H9 (cell line): ENCODE measurements at regions not wholly inside any gene's neighbourhood (a gene's known extent, or its start where the extent isn't known, plus 50 kb on each side); places are given as distances from the start of the nearest gene placed in this dataset.

ENCODE experiments used
- DNase-seq: peaks from one replicate; pipeline ENCODE4 v3.0.0-alpha.2; 2017
- H2AFZ ChIP-seq: one replicate; pipeline ENCODE4 v1.6.1; 2013; ENCODE audit warnings: mild to moderate bottlenecking, low read length, control low read depth, moderate library complexity
- H2AK5ac ChIP-seq: 2 replicates; pipeline ENCODE4 v1.6.1; 2013; ENCODE audit warnings: low read length, control low read depth, mixed read lengths; ENCODE audit not compliant: insufficient read length
- H2BK120ac ChIP-seq: one replicate; pipeline ENCODE4 v1.6.1; 2013; ENCODE audit warnings: low read depth, mild to moderate bottlenecking, low read length, control low read depth, inconsistent platforms; ENCODE audit not compliant: poor library complexity, severe bottlenecking
- H2BK12ac ChIP-seq: 2 replicates; pipeline ENCODE4 v1.6.1; 2013; ENCODE audit warnings: low read length, control low read depth, mixed read lengths, low read depth; ENCODE audit not compliant: insufficient read length
- H2BK15ac ChIP-seq: 2 replicates; pipeline ENCODE4 v1.6.1; 2013; ENCODE audit warnings: low read depth, low read length, control low read depth
- H2BK20ac ChIP-seq: one replicate; pipeline ENCODE4 v1.6.1; 2013; ENCODE audit warnings: low read depth, mild to moderate bottlenecking, low read length, control low read depth, inconsistent platforms; ENCODE audit not compliant: poor library complexity, severe bottlenecking
- H2BK5ac ChIP-seq: 2 replicates; pipeline ENCODE4 v1.6.1; 2013; ENCODE audit warnings: low read length, control low read depth, mixed read lengths; ENCODE audit not compliant: insufficient read length
- H3K14ac ChIP-seq: 2 replicates; pipeline ENCODE4 v1.6.1; 2013; ENCODE audit warnings: low read length, control low read depth; ENCODE audit not compliant: insufficient read depth
- H3K18ac ChIP-seq: 2 replicates; pipeline ENCODE4 v1.6.1; 2013; ENCODE audit warnings: low read depth, mild to moderate bottlenecking, mixed read lengths, low read length, control low read depth; ENCODE audit not compliant: insufficient read length
- H3K23ac ChIP-seq: 2 replicates; pipeline ENCODE4 v1.6.1; 2013; ENCODE audit warnings: low read length, control low read depth, mixed read lengths, low read depth; ENCODE audit not compliant: insufficient read length
- H3K23me2 ChIP-seq: 2 replicates; pipeline ENCODE4 v1.6.1; 2013; ENCODE audit warnings: low read depth, mild to moderate bottlenecking, mixed read lengths, low read length, control low read depth; ENCODE audit not compliant: insufficient read length, poor library complexity, severe bottlenecking
- H3K27ac ChIP-seq: 2 replicates; pipeline ENCODE4 v1.5.1; 2013; ENCODE audit warnings: low read length, control low read depth, mixed read lengths, low read depth; ENCODE audit not compliant: insufficient read length
- H3K27me3 ChIP-seq: 2 replicates; pipeline ENCODE4 v1.6.1; 2013; ENCODE audit warnings: low read length, control low read depth, inconsistent platforms; ENCODE audit not compliant: insufficient read depth
- H3K4ac ChIP-seq: 2 replicates; pipeline ENCODE4 v1.6.1; 2013; ENCODE audit warnings: low read depth, mild to moderate bottlenecking, control low read depth, inconsistent platforms, low read length, moderate library complexity
- H3K4me1 ChIP-seq: 2 replicates; pipeline ENCODE4 v1.6.1; 2013; ENCODE audit warnings: low read length, control low read depth, inconsistent platforms; ENCODE audit not compliant: insufficient read depth
- H3K4me2 ChIP-seq: 2 replicates; pipeline ENCODE4 v1.6.1; 2013; ENCODE audit warnings: low read length, control low read depth, mixed read lengths; ENCODE audit not compliant: insufficient read length, insufficient read depth
- H3K56ac ChIP-seq: 2 replicates; pipeline ENCODE4 v1.6.1; 2013; ENCODE audit warnings: low read depth, mild to moderate bottlenecking, mixed read lengths, low read length, control low read depth; ENCODE audit not compliant: insufficient read length
- H3K79me1 ChIP-seq: 2 replicates; pipeline ENCODE4 v1.6.1; 2013; ENCODE audit warnings: low read depth, mild to moderate bottlenecking, moderate library complexity, low read length, control low read depth, inconsistent platforms; ENCODE audit not compliant: insufficient read depth, poor library complexity, severe bottlenecking
- H3K79me2 ChIP-seq: 2 replicates; pipeline ENCODE4 v1.6.1; 2013; ENCODE audit warnings: low read length, control low read depth, inconsistent platforms; ENCODE audit not compliant: insufficient read depth
- H3K9ac ChIP-seq: 2 replicates; pipeline ENCODE4 v1.6.1; 2013; ENCODE audit warnings: low read length, control low read depth, mixed read lengths; ENCODE audit not compliant: insufficient read length; ENCODE audit errors: extremely low read depth
- H3K9me3 ChIP-seq: one replicate; pipeline ENCODE4 v1.6.1; 2013; ENCODE audit warnings: low read depth, low read length, inconsistent platforms; ENCODE audit not compliant: control insufficient read depth
- H3T11ph ChIP-seq: one replicate; pipeline ENCODE4 v1.6.1; 2013; ENCODE audit warnings: mild to moderate bottlenecking, low read length, control low read depth, inconsistent platforms
- H4K20me1 ChIP-seq: one replicate; pipeline ENCODE4 v1.6.1; 2013; ENCODE audit not compliant: control insufficient read depth, insufficient read length, insufficient read depth
- H4K5ac ChIP-seq: 2 replicates; pipeline ENCODE4 v1.6.1; 2013; ENCODE audit warnings: low read depth, mild to moderate bottlenecking, mixed read lengths, low read length, control low read depth; ENCODE audit not compliant: insufficient read length
- H4K8ac ChIP-seq: replicated peaks from 2 replicates; pipeline ENCODE4 v1.6.1; 2013; ENCODE audit warnings: low read length, control low read depth, mixed read lengths, low read depth; ENCODE audit not compliant: insufficient read length
- H4K91ac ChIP-seq: 2 replicates; pipeline ENCODE4 v1.6.1; 2013; ENCODE audit warnings: low read depth, mild to moderate bottlenecking, moderate library complexity, mixed read lengths, low read length, control low read depth; ENCODE audit not compliant: insufficient read length
- H3K27ac Mint-ChIP-seq, 3 experiments: 2 replicates in 2 of 3; 3 replicates in 1 of 3; pipeline ENCODE4 v1.8.0; 2020 to 2021; ENCODE audit warnings: mixed read lengths in 3 of 3, mild to moderate bottlenecking in 1 of 3, moderate library complexity in 1 of 3
- H3K27me3 Mint-ChIP-seq: 2 replicates; pipeline ENCODE4 v1.8.0; 2021; ENCODE audit warnings: low read depth, mild to moderate bottlenecking, moderate library complexity, mixed read lengths
- H3K36me3 Mint-ChIP-seq, 3 experiments: 2 replicates in 2 of 3; 3 replicates in 1 of 3; pipeline ENCODE4 v1.8.0; 2020 to 2021; ENCODE audit warnings: low read depth in 3 of 3, mixed read lengths in 3 of 3; ENCODE audit not compliant: insufficient read depth in 1 of 3
- H3K4me1 Mint-ChIP-seq, 2 experiments: 2 replicates each; pipeline ENCODE4 v1.8.0; 2020; ENCODE audit warnings: mixed read lengths in 2 of 2
- H3K4me3 Mint-ChIP-seq, 2 experiments: 2 replicates in 1 of 2; 3 replicates in 1 of 2; pipeline ENCODE4 v1.8.0; 2020 to 2021; ENCODE audit warnings: mild to moderate bottlenecking in 2 of 2, mixed read lengths in 2 of 2, moderate library complexity in 1 of 2
- H3K9me3 Mint-ChIP-seq, 2 experiments: 2 replicates in 1 of 2; 3 replicates in 1 of 2; pipeline ENCODE4 v1.8.0; 2020; ENCODE audit warnings: mild to moderate bottlenecking in 2 of 2, mixed read lengths in 2 of 2, moderate library complexity in 1 of 2
- CTCF ChIP-seq: fragments of 200-600 bp; sonication (generic); conservative IDR thresholded peaks from 3 replicates; pipeline ENCODE4 v1.8.0; 2021; ENCODE audit warnings: antibody characterized with exemption, mild to moderate bottlenecking
- WGBS: extraction: QIAGEN DNeasy Blood & Tissue Kit; methylation state at CpG from one replicate; pipeline ENCODE4 v1.1.7; 2013; ENCODE audit warnings: missing lambda C conversion rate, low lambda C conversion rate, mixed read lengths; ENCODE audit not compliant: insufficient read length; ENCODE audit errors: extremely low coverage; 5-methylcytosine and 5-hydroxymethylcytosine counted together

GRCh38 chr2:195115738-195116137 lies 541.3 kb upstream of the SLC39A10 start:
- H4K20me1 ChIP-seq = no peaks in the 10 kb centered on the region
- H3K9ac ChIP-seq = no peak overlapping the region
- Mint-ChIP-seq H3K36me3 (peaks cover 2 to 24% (median 7%) of the 10 kb centered on the region in 3 experiments; a peak in 6 of 7 replicates), H3K27ac (no peak overlapping the region), H3K27me3 (no peaks in the 10 kb centered on the region), H3K4me1 (peaks cover 6 to 9% of the 10 kb centered on the region in 2 experiments), H3K4me3 (no peak overlapping the region), H3K9me3 (peaks cover 14 to 20% of the 10 kb centered on the region in 2 experiments)
- H3K27me3 ChIP-seq = no peaks in the 10 kb centered on the region
- no peak overlapping the region for H2BK12ac ChIP-seq
- no peak overlapping the region for H3K56ac ChIP-seq
- H3K79me2 ChIP-seq = no peaks in the 10 kb centered on the region
- H4K8ac ChIP-seq = no peak overlapping the region
- no peaks in the 10 kb centered on the region for H3K23me2 ChIP-seq
- H2AK5ac ChIP-seq = no peak overlapping the region
- DNase-seq = no peak
- no peaks in the 10 kb centered on the region for H3K9me3 ChIP-seq
- no peak overlapping the region for H3K27ac ChIP-seq
- no peak overlapping the region for H2BK15ac ChIP-seq
- H4K91ac ChIP-seq = no peak overlapping the region
- H3K4ac ChIP-seq = no peak overlapping the region
- no peak overlapping the region for H2BK5ac ChIP-seq
- H2AFZ ChIP-seq = no peak overlapping the region
- no peak overlapping the region for H3T11ph ChIP-seq
- no peak overlapping the region for H2BK120ac ChIP-seq
- H3K79me1 ChIP-seq = no peaks in the 10 kb centered on the region
- no peaks in the 10 kb centered on the region for H3K4me1 ChIP-seq
- H3K18ac ChIP-seq = no peak overlapping the region
- TF ChIP-seq CTCF = no peak
- no CpG with 5 or more reads among the region's 2 CpGs for WGBS
- H2BK20ac ChIP-seq = no peak overlapping the region
- no peak overlapping the region for H3K4me2 ChIP-seq
- no peak overlapping the region for H3K14ac ChIP-seq
- H4K5ac ChIP-seq = no peak overlapping the region
- H3K23ac ChIP-seq = no peak overlapping the region
